HG03097 (cell line): ENCODE measurements at regions not wholly inside any gene's neighbourhood (a gene's known extent, or its start where the extent isn't known, plus 50 kb on each side); places are given as distances from the start of the nearest gene placed in this dataset.

ENCODE experiments used
- ATAC-seq: cut with Tn5 transposase; IDR thresholded peaks from one replicate; pipeline ENCODE4 v1.9.1; 2021; ENCODE audit not compliant: unreplicated experiment, low FRiP score

DNA sequence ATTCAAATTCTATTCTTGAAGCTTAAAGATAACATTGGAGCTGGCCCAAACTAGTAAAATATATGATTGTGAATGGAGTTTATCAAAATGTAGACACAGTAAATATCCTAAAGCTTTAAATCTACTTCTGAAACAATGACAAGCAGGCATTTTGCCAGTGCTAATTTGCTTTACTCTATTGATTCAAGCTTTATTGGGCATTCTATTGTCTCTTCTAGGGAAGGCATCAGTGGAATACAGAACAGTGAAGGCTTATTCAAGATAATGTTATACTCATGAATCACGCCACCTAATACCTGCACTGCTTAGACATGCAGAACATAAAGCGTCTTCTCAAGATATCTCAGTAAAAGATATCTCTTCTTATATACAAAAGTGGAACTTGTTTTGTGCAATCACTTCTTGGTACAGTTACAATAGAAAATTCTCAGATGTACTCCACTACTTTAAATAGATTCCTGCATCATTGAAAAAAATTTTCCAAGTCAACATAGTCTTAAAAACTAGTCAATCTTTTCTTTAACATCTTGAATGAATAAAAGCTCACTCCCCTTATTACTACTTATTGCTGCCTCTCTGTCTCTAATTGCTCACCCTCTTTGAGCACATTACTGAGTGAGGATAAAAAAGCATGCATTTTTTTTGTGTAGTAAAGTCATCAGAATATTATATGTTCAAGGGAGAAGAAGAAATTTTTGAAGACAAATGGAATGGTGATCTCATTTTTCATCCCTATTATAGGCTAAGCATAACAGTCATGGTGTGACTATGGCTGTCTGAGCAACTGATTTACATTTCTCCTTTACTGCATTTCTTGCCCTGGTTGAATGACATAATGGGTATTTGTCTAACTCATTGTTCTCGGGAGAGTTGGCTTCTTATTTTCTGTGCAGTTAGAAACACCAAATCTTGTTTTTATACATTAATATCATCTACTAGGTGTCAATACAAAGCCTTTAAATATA lies 98.0 kb upstream of the E2F7 start:
- ATAC-seq = no peak

DNA sequence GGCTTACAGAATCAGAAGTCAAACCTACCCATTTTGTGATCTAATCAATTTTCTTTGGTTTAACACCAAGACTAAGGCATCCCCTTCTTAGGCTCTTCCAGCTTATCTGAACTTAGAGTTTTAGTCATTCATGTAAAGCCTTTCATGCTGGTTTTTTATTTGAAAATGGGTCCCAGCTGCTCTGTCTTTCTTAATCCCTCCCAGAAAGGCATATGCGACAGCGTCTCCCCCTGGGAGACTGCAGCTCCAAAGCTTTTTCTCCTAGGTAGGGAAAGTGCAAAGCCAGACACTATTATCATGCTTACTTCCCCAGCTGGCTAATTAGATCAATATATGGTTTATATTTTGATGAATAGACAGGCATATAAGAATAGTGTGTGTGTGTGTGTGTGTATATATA lies 96.6 kb upstream of the E2F7 start:
- ATAC-seq = no peak

DNA sequence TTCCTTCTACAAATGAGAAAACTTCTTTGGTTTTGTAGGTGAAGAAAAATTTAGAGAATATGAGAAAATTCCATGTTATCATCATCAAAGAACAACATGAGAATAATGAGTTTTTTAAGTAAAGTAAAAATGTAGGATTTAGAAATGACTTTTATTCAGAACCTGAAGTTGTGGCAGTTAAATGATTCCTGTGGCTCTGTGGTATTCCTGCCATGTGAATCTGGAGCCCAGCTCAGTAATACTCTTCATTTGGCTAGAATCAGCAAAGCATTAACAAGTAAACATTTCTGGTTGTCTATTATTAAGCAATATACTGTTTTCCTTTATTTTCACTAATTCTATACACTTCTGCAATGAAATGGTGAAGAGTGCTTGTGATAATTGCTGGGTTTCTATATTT lies 95.6 kb upstream of the E2F7 start:
- no peak for ATAC-seq

DNA sequence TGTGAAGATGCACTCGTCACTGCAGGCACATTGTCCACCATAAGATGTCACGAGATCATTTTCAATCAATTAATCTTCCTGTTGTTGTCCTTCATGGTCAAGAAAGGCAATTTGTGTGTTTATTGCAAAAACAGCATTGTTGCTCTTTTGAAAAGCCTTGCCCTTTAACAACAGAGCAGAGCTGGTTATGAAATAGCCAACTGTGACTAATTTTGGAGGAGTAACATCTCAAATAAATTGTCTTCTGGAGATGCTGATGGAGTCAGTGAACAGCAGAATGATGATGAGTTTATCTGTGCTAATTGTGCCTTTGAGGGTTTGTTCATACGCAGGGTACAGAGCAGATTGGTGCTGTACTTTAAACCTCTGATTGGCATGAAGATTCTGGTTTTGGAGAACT lies 88.3 kb upstream of the E2F7 start:
- no peak for ATAC-seq

DNA sequence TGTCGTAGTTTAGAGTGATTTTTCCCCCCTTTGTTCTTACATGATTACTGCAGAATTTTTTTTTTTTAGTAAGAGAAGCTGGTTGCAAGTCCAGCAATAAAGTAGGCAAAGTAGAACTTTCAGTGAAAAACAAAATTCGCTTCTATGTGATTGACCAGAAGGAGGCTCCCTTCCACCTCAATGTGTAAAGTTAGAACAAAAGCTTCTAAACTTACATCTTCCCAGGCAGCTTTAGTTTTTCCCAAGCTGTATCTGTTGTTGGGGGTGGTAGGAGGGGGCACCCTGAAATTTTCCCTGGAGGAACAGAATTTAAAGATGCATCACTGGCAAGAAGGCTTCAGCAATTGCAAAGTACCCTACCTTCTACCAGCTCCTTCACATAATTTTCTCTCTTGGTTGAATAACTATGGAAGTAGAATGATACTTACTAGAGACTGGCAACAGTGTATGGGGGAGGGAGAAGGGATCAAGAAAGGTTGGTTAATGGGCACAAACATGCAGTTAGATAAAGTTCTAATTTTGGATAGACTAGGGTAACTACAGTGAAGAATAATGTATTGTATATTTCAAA lies 87.3 kb upstream of the E2F7 start:
- no peak for ATAC-seq

DNA sequence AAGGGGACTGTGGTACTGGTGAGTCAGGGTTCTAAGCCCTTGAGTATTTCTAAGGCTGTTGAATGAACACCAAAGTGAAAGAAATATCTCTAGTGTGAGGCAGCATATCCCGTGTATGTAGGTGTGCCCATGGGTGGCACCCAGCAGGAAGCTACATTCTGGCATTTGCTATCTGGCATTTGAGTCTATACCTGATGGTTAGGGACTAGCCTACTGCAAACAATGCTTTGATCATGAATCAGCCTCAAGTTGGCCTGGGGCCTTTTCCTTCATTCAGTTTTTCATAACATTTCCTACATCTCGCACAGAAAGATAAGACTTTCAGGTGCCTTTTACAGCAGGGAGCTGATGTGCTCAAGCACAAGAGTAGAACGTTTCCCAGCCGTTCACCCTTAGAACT lies 85.7 kb upstream of the E2F7 start:
- ATAC-seq = no peak

DNA sequence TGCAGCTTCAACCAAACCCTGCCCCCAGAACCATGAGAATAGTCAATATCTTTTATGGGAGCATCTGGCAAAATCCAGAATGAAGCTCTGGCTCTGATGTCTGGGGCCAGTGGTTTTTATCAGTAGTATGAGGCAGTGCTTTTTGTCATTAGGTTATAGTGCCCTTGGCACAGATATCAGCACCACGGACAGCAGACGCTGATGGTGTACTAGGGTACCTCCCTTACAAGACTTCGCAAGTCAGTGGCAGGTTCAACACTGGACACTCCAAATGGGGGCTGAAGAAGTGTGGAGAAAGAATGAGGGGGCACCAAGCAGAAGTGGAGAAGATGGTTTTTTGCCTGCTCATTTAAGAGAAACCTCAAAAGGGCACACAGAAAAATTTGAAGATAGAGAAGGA lies 68.2 kb upstream of the E2F7 start:
- no peak for ATAC-seq

DNA sequence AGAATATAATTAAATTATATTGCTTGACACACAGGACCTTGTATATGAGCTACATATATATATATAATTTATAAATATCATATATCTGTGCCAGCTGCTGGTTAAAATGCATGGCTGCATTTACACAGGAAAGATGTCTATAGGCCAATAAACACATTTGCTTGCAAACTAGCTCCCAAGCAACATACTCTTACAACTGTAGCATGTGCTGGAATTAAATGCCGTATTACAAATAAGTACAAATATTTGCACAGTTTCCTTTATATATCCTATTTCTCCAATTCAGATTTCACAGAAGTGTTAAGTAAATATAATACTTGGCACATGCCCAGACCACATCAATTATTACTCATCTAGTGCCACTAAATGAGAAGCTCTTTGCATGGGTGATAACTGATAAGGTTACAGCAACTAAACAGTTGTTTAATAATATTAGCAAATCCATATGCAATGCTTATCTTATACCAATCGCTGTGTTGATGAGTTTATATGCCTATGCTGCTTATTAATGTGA lies 66.7 kb upstream of the E2F7 start:
- no peak for ATAC-seq

DNA sequence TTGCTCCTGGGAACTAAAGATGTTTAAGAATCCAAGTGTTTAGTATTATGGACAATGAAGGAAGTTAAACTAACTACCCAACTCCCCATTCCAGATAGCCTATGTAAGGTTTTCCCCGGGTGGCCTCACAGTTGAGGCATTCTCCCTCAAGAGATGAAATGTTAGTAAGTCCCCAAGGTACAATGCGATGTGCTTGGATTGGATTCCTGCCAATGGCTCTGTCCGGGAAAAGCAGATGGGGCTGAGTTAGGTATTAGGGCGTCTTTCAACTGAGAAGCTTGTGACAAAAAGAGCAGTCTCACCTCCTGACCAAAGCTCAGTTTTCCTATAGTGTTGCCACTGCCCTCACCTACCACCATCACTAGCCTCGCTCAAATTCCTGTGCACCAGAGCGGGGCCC lies 64.8 kb upstream of the E2F7 start:
- ATAC-seq = no peak

DNA sequence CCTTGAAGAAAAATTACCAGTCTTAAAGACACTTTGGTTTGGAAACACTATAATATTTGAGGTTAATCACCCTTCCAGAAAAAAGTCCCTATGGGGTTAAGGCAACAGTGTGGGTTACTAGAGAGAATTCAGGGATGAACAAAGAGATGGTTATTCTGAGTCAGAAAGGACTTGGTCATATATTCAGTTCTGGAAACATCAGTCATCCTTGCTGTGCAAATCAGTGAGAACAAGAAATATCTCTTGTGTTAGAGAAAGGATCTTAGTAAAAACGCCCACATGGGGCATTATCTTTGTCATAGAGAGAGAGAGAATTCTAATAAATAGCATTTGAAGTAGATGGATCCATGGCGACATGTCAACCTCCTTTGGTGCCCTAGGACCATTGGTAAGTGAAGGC lies 59.4 kb upstream of the E2F7 start:
- no peak for ATAC-seq

DNA sequence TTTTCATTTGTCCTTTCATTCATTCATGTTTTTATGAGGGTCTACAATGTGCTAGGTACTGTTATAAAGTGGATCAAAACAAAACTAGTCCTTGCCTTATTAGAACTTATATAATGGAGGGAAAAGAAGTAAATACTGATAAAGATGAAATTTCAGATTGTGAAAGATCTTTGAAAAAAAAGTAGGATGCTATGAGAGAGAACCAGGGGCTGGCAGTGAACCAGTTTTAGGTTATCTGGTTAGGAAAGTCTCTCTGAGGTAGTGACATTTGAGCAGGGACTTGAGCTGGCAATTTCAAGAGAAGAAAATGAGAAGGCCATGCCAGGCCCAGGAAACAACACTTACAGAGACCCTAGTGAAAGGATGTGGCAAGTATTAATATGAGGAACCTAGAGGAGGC lies 57.3 kb upstream of the E2F7 start:
- ATAC-seq = no peak

DNA sequence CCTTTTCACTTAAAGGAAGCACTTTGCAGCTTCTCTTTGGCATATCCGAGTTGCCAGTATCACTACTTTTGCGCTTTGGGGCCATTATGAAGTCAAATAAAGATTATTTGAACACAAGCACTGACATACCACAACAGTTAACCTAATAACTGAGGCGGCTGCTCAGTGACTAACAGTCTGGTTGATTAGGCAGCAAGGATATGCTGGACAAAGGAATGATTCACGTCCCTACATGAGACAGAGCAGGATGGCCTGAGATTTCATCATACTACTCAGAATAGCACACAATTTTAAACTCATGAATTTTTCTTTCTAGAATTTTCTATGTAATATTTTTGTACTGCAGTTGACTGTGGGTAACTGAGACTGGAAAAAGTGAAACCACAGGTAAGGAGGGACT lies 56.9 kb upstream of the E2F7 start:
- ATAC-seq = no peak

DNA sequence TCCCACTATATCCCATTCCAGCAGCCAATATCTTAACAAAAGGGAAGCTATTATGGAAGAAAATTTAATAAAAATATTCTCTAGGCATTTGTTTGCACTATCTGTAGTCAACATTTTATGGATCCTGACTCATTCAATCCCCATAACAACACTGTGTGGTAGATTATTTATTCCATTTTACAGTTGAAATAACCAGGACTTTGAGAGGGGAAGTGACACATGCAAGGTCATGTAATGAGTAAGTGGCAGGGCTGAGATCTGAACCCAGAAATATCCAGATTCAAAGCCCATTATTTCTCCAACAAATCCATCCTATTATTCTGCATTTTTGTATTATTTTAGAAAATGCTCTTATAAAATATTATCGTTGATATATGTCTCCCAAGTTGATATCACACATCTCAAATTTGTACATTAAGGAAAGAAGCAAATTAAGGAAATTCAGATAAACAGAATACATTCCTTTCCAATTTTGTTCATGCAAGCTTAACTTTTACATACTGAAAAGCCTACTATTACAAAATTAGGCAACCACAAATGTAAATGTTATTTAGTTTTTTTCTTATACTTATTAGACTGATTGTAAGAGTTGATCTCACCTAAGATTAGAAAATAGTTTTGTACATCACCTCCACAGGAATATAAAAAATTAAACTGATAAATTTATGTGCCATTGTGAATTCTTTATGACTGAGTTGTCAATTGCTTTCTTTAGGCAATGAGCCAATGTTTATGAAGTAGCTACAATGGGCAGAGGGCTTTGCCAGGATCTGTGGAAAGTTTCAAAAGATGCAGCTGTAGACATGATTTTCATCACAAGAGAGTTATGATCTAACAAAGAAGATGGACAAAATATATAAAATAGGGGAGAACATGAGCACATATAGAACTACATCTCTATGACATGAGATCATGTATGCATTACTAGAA lies 55.1 kb upstream of the E2F7 start:
- ATAC-seq = no peak

DNA sequence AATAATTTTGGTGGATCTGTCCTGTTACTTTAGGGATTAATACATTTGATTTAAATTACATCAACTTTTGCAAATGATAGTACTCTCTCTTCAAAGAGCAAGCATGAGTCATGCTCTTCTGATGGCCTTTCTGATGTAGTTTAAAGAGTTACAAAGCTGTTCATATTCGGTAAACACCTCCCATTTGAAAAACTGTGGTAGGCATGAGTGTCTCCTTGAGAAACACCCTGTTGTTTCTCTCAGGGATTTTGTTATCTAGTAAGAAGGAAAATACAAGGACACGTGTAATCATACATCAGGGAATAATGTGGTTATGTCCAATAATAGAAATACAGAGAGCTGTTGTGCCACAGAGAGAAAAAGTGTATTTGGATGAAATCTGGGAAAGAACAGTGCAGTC lies 53.3 kb upstream of the E2F7 start:
- ATAC-seq = no peak

DNA sequence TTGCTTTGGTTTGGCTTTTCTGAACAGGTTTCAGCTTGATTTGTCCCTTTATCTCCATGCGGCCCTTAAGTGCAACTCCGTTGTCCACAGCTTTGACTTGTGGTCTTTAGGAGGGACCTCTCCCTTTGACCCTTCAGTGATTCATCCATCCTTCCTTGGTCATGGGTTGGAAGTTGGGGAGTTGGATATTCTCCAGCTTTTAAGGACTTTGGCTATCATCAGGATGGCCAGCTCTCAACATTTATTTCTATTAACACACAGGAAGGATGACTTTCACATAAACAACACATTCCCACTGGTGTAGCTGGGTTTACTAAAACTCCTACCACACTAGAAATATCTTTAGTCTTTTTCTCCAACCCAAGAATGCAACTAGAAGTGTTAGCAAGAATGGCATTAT lies 50.9 kb upstream of the E2F7 start:
- ATAC-seq = no peak

DNA sequence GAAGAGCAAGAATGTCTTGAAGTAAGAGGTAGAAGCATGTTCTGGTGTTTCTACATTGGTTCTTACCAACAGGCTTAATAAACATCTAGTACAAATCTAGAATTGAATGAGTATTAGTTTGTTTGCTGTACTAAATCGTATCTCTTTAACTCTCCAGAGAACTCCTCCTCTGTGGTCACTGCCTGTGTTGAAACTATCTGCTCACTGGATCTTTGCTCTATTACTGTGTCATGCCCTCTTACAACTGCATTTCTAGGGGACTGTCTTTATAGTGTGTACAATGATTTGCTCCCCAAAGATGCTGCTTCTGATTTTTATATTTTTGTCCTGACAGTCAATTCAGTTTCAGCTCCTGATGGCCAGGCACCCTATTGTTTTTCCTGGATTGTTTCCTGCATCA lies 50.1 kb upstream of the E2F7 start:
- no peak for ATAC-seq
